Liver (tissue), 8 donors: ENCODE measurements at regions not wholly inside any gene's neighbourhood (a gene's known extent, or its start where the extent isn't known, plus 50 kb on each side); places are given as distances from the start of the nearest gene placed in this dataset.
A peak's percentile ranks its signal among the peaks of the same experiment; 100 is the strongest.
"Not testable (repeated sequence)": the region's sequence is repeated elsewhere in the genome, so short reads cannot be mapped to it uniquely, and the experiment has no call there.

ENCODE experiments used
- DNase-seq: peaks from one replicate; pipeline ENCODE4 v3.0.0-alpha.2; 2017; ENCODE audit warnings: low spot score
- H3K27ac ChIP-seq, 2 donors: one replicate each; pipeline ENCODE4 v1.7.0; 2013; ENCODE audit warnings: inconsistent platforms in 2 of 2, low read length in 2 of 2, control low read depth in 1 of 2, low read depth in 1 of 2, mild to moderate bottlenecking in 1 of 2
- H3K27me3 ChIP-seq, 4 donors: one replicate each; pipeline versions ENCODE4 v1.6.1 to v1.7.0; 2013; ENCODE audit warnings: low read length in 3 of 4, inconsistent platforms in 1 of 4, mild to moderate bottlenecking in 1 of 4, moderate library complexity in 1 of 4; ENCODE audit not compliant: control insufficient read depth in 4 of 4, insufficient read depth in 4 of 4
- H3K36me3 ChIP-seq, 4 donors: one replicate each; pipeline versions ENCODE4 v1.6.1 to v1.7.0; 2013; ENCODE audit warnings: low read length in 3 of 4, mild to moderate bottlenecking in 3 of 4, low read depth in 1 of 4, moderate library complexity in 1 of 4; ENCODE audit not compliant: control insufficient read depth in 4 of 4, insufficient read depth in 3 of 4
- H3K4me1 ChIP-seq, 4 donors: one replicate each; pipeline versions ENCODE4 v1.6.1 to v1.7.0; 2013; ENCODE audit warnings: low read length in 3 of 4, mild to moderate bottlenecking in 3 of 4, moderate library complexity in 1 of 4; ENCODE audit not compliant: control insufficient read depth in 4 of 4, insufficient read depth in 4 of 4
- H3K4me3 ChIP-seq, 3 donors: one replicate each; pipeline versions ENCODE4 v1.6.1 to v1.7.0; 2013; ENCODE audit warnings: low read length in 3 of 3, control low read depth in 1 of 3, low read depth in 1 of 3, mild to moderate bottlenecking in 1 of 3
- H3K9ac ChIP-seq, 2 donors: one replicate each; pipeline ENCODE4 v1.7.0; 2013; ENCODE audit warnings: low read length in 2 of 2, mild to moderate bottlenecking in 2 of 2, moderate library complexity in 2 of 2, control low read depth in 1 of 2, low read depth in 1 of 2
- H3K9me3 ChIP-seq, 4 donors: one replicate each; pipeline versions ENCODE4 v1.6.1 to v1.7.0; 2013; ENCODE audit warnings: low read length in 3 of 4; ENCODE audit not compliant: control insufficient read depth in 4 of 4
- CTCF ChIP-seq: fragments of 150-350 bp; IDR thresholded peaks from 2 replicates; pipeline ENCODE4 v1.5.1; 2017; ENCODE audit warnings: improper control_type of control experiment, low read depth, low read length; ENCODE audit not compliant: missing input control
- EGR1 ChIP-seq, 2 donors: IDR thresholded peaks; 2 replicates each; pipeline ENCODE4 v1.6.1; 2016 to 2018; ENCODE audit warnings: antibody characterized with exemption in 2 of 2, low read depth in 2 of 2
- FOXA2 ChIP-seq: IDR thresholded peaks from 2 replicates; pipeline ENCODE4 v1.6.1; 2016; ENCODE audit warnings: antibody characterized with exemption
- GABPA ChIP-seq, 2 donors: IDR thresholded peaks in 1 of 2; conservative IDR thresholded peaks in 1 of 2; 2 replicates each; pipeline ENCODE4 v1.6.1; 2016; ENCODE audit warnings: antibody characterized with exemption in 2 of 2, mild to moderate bottlenecking in 1 of 2, moderate library complexity in 1 of 2
- HNF4A ChIP-seq, 2 donors: conservative IDR thresholded peaks; 2 replicates each; pipeline ENCODE4 v1.6.1; 2016; ENCODE audit warnings: antibody characterized with exemption in 2 of 2, mild to moderate bottlenecking in 2 of 2
- HNF4G ChIP-seq: IDR thresholded peaks from 2 replicates; pipeline ENCODE4 v1.6.1; 2016; ENCODE audit warnings: antibody characterized with exemption
- JUND ChIP-seq, 2 donors: IDR thresholded peaks; 2 replicates each; pipeline ENCODE4 v1.6.1; 2016; ENCODE audit warnings: antibody characterized with exemption in 2 of 2
- MAX ChIP-seq: IDR thresholded peaks from 2 replicates; pipeline ENCODE4 v1.6.1; 2016; ENCODE audit warnings: antibody characterized with exemption
- NR2F2 ChIP-seq: IDR thresholded peaks from 2 replicates; pipeline ENCODE4 v1.6.1; 2016; ENCODE audit warnings: antibody characterized with exemption
- RAD21 ChIP-seq, 2 donors: IDR thresholded peaks; 2 replicates each; pipeline ENCODE4 v1.6.1; 2016; ENCODE audit warnings: antibody characterized with exemption in 2 of 2, mild to moderate bottlenecking in 2 of 2
- REST ChIP-seq: IDR thresholded peaks from 2 replicates; pipeline ENCODE4 v1.6.1; 2016; ENCODE audit warnings: antibody characterized with exemption, mild to moderate bottlenecking
- RXRA ChIP-seq, 2 donors: IDR thresholded peaks; 2 replicates each; pipeline ENCODE4 v1.6.1; 2017 to 2018; ENCODE audit warnings: antibody characterized with exemption in 2 of 2, mild to moderate bottlenecking in 1 of 2
- SP1 ChIP-seq: IDR thresholded peaks from 2 replicates; pipeline ENCODE4 v1.6.1; 2018; ENCODE audit warnings: antibody characterized with exemption, mild to moderate bottlenecking
- TAF1 ChIP-seq: conservative IDR thresholded peaks from 2 replicates; pipeline ENCODE4 v1.6.1; 2016; ENCODE audit warnings: antibody characterized with exemption, mild to moderate bottlenecking
- YY1 ChIP-seq: IDR thresholded peaks from 2 replicates; pipeline ENCODE4 v1.6.1; 2016; ENCODE audit warnings: antibody characterized with exemption, mild to moderate bottlenecking
- WGBS: extraction: QIAGEN DNeasy Blood & Tissue Kit; methylation state at CpG from one replicate; pipeline ENCODE4 v1.1.7; 2013; 5-methylcytosine and 5-hydroxymethylcytosine counted together
- TF ChIP-seq, protein P1 (sequence below): IDR thresholded peaks from 2 replicates; pipeline ENCODE4 v1.6.1; 2016; ENCODE audit warnings: antibody characterized with exemption
- donor health status: healthy.
- donor health status: healthy.
- donor health status: healthy.
- donor health status: healthy.
- donor health status: healthy.

DNA sequence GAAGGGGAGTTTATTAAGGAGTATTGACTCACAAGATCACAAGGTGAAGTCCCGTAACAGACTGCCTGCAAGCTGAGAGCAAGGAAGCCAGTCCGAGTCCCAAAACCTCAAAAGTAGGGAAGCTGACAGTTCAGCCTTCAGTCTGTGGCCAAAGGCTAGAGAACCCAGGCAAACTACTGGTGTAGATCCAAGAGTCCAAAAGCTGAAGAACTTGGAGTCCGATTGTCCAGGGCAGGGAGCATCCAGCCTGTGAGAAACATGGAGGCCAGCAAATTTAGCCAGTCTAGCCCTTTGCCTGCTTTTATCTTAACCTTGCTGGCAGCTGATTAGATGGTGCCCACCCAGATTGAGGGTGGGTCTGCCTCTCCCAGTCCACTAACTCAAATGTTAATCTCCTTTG lies 621.9 kb upstream of the ITGA1 start:
- WGBS = 61% methylated on average over 3 of the region's 3 CpGs
- H3K9ac ChIP-seq, H3K4me1 ChIP-seq, H3K27ac ChIP-seq, H3K27me3 ChIP-seq, DNase-seq, H3K4me3 ChIP-seq, H3K9me3 ChIP-seq, H3K36me3 ChIP-seq: not testable (repeated sequence)
- peak; percentile 68 to 72 for TF ChIP-seq HNF4A (conservative IDR thresholded peaks at IDR 0.05)
- TF ChIP-seq HNF4G = peak; percentile 18

DNA sequence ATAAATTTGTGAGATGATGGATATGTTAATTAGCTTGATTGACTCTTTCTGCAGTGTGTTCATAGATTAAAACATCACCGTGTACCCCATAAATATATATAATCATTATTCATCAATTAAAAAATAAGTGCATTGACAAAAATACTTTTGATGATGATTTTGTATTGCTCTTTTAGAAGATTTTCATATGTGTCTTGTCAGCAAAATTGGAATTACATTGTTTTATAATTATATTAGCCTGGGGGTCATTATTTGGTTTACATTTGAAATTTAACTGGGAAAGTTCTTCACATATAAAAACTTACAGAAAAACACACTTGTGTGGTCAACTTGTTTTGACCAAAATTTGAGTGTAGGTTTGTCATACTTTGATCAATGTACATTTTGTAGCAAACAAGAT lies 614.6 kb upstream of the ITGA1 start:
- DNase-seq = no peak
- H3K27me3 ChIP-seq = no peaks in the 10 kb centered on the region

More for the DNA sequence above, 614.6 kb upstream of the ITGA1 start:
- H3K36me3 ChIP-seq = no peaks in the 10 kb centered on the region
- H3K9me3 ChIP-seq = no peaks in the 10 kb centered on the region
- no peak overlapping the region for H3K27ac ChIP-seq
- no peak overlapping the region for H3K9ac ChIP-seq
- H3K4me3 ChIP-seq = no peak overlapping the region
- peaks cover 0 to 2% (median 0%) of the 10 kb centered on the region in 4 donors for H3K4me1 ChIP-seq
- TF ChIP-seq, protein P1, sequence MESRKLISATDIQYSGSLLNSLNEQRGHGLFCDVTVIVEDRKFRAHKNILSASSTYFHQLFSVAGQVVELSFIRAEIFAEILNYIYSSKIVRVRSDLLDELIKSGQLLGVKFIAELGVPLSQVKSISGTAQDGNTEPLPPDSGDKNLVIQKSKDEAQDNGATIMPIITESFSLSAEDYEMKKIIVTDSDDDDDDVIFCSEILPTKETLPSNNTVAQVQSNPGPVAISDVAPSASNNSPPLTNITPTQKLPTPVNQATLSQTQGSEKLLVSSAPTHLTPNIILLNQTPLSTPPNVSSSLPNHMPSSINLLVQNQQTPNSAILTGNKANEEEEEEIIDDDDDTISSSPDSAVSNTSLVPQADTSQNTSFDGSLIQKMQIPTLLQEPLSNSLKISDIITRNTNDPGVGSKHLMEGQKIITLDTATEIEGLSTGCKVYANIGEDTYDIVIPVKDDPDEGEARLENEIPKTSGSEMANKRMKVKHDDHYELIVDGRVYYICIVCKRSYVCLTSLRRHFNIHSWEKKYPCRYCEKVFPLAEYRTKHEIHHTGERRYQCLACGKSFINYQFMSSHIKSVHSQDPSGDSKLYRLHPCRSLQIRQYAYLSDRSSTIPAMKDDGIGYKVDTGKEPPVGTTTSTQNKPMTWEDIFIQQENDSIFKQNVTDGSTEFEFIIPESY = no peak
- TF ChIP-seq RXRA (IDR thresholded peaks at IDR 0.05) (no peak), YY1 (no peak), SP1 (no peak), EGR1 (IDR thresholded peaks at IDR 0.05; ENCODE audit: low read depth in 2 of 2) (no peak), REST (no peak), MAX (no peak), NR2F2 (no peak), HNF4G (no peak), RAD21 (IDR thresholded peaks at IDR 0.05) (no peak), HNF4A (conservative IDR thresholded peaks at IDR 0.05) (no peak), FOXA2 (no peak), CTCF (no peak), GABPA (IDR thresholded peaks at IDR 0.05 in 1 of 2, conservative IDR thresholded peaks at IDR 0.05 in 1 of 2) (no peak), TAF1 (no peak), JUND (IDR thresholded peaks at IDR 0.05) (no peak)
- WGBS = 94% methylated on average over 1 of the region's 1 CpG
